ENCODE measurements at regions not wholly inside any gene's neighbourhood (a gene's known extent, or its start where the extent isn't known, plus 50 kb on each side); places are given as distances from the start of the nearest gene placed in this dataset.

- H3K4me3 ChIP-seq (ENCODE audit: low read depth, low read length): no peak overlapping the region
- no peak for TF ChIP-seq CTCF (IDR thresholded peaks at IDR 0.05; ENCODE audit: low read depth, low read length)
These were observed 1013.2 kb upstream of the FANCL start for GRCh38 chr2:59254279-59254678.

- no peak for TF ChIP-seq CTCF (IDR thresholded peaks at IDR 0.05; ENCODE audit: low read depth, low read length)
These were observed 1009.2 kb upstream of the FANCL start for GRCh38 chr2:59250307-59250677.

GRCh38 chr2:59249441-59250306, 1008.5 kb upstream of the FANCL start:
- TF ChIP-seq CTCF (IDR thresholded peaks at IDR 0.05; ENCODE audit: low read depth, low read length): no peak
- H3K4me3 ChIP-seq (ENCODE audit: low read depth, low read length): no peak overlapping the region

More at GRCh38 chr2:59250307-59250677, 1009.2 kb upstream of the FANCL start:
- H3K4me3 ChIP-seq (ENCODE audit: low read depth, low read length): no peak overlapping the region

- TF ChIP-seq CTCF (IDR thresholded peaks at IDR 0.05; ENCODE audit: low read depth, low read length): no peak
- H3K4me3 ChIP-seq (ENCODE audit: low read depth, low read length): no peak overlapping the region
These were observed 998.0 kb upstream of the FANCL start for GRCh38 chr2:59239146-59239545.

- no peak for TF ChIP-seq CTCF (IDR thresholded peaks at IDR 0.05; ENCODE audit: low read depth, low read length)
- H3K4me3 ChIP-seq (ENCODE audit: low read depth, low read length): no peak overlapping the region
These were observed 996.2 kb upstream of the FANCL start for GRCh38 chr2:59237311-59237710.

- H3K4me3 ChIP-seq (ENCODE audit: low read depth, low read length): no peak overlapping the region
- no peak for TF ChIP-seq CTCF (IDR thresholded peaks at IDR 0.05; ENCODE audit: low read depth, low read length)
These were observed 995.6 kb upstream of the FANCL start for GRCh38 chr2:59236723-59237122.

GRCh38 chr2:59233920-59234319, 992.8 kb upstream of the FANCL start:
- no peak for TF ChIP-seq CTCF (IDR thresholded peaks at IDR 0.05; ENCODE audit: low read depth, low read length)
- no peak overlapping the region for H3K4me3 ChIP-seq (ENCODE audit: low read depth, low read length)

Measured in WI38 (cell line).